Smooth muscle cell (in vitro differentiated cells): ENCODE measurements at regions not wholly inside any gene's neighbourhood (a gene's known extent, or its start where the extent isn't known, plus 50 kb on each side); places are given as distances from the start of the nearest gene placed in this dataset.
A peak's percentile ranks its signal among the peaks of the same experiment; 100 is the strongest.
"Not testable (repeated sequence)": the region's sequence is repeated elsewhere in the genome, so short reads cannot be mapped to it uniquely, and the experiment has no call there.

Source experiments
- DNase-seq: peaks from one replicate; lab custom pipeline; 2025; ENCODE audit not compliant: unreplicated experiment; lab: John Stamatoyannopoulos, UW
- H2AFZ ChIP-seq: fragments of 200-600 bp; sonication (generic); 2 replicates; pipeline ENCODE4 v1.6.0; 2016; ENCODE audit warnings: antibody characterized with exemption, low read depth, mild to moderate bottlenecking
- H3F3A ChIP-seq: fragments of 200-600 bp; sonication (generic); 2 replicates; pipeline ENCODE4 v1.6.0; 2017; ENCODE audit warnings: antibody characterized with exemption, low read depth
- H3K27ac ChIP-seq: fragments of 200-600 bp; sonication (generic); 2 replicates; pipeline ENCODE4 v1.5.1; 2016; ENCODE audit warnings: low read depth, mild to moderate bottlenecking
- H3K27me3 ChIP-seq: fragments of 200-600 bp; sonication (generic); 2 replicates; pipeline ENCODE4 v1.6.1; 2016; ENCODE audit warnings: low read depth, mild to moderate bottlenecking
- H3K36me3 ChIP-seq: fragments of 200-600 bp; sonication (generic); 2 replicates; pipeline ENCODE4 v1.5.1; 2016; ENCODE audit warnings: low read depth
- H3K4me1 ChIP-seq: fragments of 200-600 bp; sonication (generic); 2 replicates; pipeline ENCODE4 v1.5.1; 2016; ENCODE audit warnings: low read depth
- H3K4me2 ChIP-seq: fragments of 200-600 bp; sonication (generic); 2 replicates; pipeline ENCODE4 v1.6.0; 2016; ENCODE audit warnings: mild to moderate bottlenecking
- H3K4me3 ChIP-seq: fragments of 200-600 bp; sonication (generic); 2 replicates; pipeline ENCODE4 v1.5.1; 2016; ENCODE audit warnings: mild to moderate bottlenecking
- H3K79me2 ChIP-seq: fragments of 200-600 bp; sonication (generic); 2 replicates; pipeline ENCODE4 v1.6.0; 2016; ENCODE audit warnings: low read depth, mild to moderate bottlenecking
- H3K9ac ChIP-seq: fragments of 200-600 bp; sonication (generic); 2 replicates; pipeline ENCODE4 v1.6.0; 2016; ENCODE audit warnings: low read depth
- H3K9me3 ChIP-seq: fragments of 200-600 bp; sonication (generic); replicated peaks from 2 replicates; pipeline ENCODE4 v1.5.1; 2016; ENCODE audit warnings: low read depth
- H4K20me1 ChIP-seq: fragments of 200-600 bp; sonication (generic); 2 replicates; pipeline ENCODE4 v1.6.0; 2016; ENCODE audit warnings: low read depth
- WGBS: methylation state at CpG from one replicate; pipeline ENCODE4 v1.1.7; 2016; ENCODE audit warnings: low lambda C conversion rate; 5-methylcytosine and 5-hydroxymethylcytosine counted together
- TF ChIP-seq, protein P1 (sequence below): fragments of 200-600 bp; sonication (generic); IDR thresholded peaks from 2 replicates; pipeline ENCODE4 v1.5.1; 2017; ENCODE audit warnings: borderline replicate concordance, mild to moderate bottlenecking, antibody characterized with exemption; ENCODE audit not compliant: insufficient read depth, poor library complexity, severe bottlenecking

DNA sequence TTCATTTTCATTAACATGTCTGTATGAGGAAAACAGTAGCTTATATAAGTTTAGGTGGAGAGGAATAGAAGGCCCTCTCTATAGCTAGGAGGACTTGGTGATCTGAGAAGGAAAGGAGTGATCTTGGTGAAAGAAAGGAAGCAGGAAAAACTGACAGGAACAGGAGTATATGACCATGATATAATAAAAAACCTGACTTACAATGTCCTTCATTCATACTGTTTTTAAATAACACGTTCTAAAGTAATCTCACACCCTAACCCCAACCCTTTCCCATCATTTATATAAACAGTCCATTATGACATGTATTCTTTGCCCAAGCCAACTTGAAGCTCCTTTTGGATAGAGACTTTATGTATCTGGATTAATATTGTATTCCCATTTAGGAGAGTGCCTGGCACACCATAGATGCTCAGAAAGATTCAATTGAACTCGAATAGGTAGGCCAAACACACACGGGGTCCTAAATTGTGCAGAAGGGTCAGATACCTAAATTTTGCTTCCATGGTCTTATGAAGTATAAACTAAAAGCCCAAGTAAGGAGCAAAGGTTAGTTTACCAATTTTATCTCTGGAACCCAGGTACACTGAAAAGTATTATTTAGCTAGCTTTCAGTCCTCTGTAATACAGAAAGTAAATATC lies 75.9 kb downstream of the OR2B2 start:
- DNase-seq = no peak
- Histone ChIP-seq H4K20me1 (peaks cover 5% of the 10 kb centered on the region), H3K36me3 (no peaks in the 10 kb centered on the region), H3K9me3 (no peaks in the 10 kb centered on the region), H3K4me2 (peak overlapping the region; percentile 89), H3F3A (peaks cover 18% of the 10 kb centered on the region), H3K4me1 (peaks cover 26% of the 10 kb centered on the region), H3K4me3 (peak overlapping the region; percentile 72), H3K79me2 (peaks cover 31% of the 10 kb centered on the region), H3K27ac (peak overlapping the region; percentile 99), H3K27me3 (no peaks in the 10 kb centered on the region), H3K9ac (peak overlapping the region; percentile 99), H2AFZ (no peak overlapping the region)
- 69% methylated on average over 3 of the region's 3 CpGs for whole genome bisulfite sequencing
- TF ChIP-seq, protein P1, sequence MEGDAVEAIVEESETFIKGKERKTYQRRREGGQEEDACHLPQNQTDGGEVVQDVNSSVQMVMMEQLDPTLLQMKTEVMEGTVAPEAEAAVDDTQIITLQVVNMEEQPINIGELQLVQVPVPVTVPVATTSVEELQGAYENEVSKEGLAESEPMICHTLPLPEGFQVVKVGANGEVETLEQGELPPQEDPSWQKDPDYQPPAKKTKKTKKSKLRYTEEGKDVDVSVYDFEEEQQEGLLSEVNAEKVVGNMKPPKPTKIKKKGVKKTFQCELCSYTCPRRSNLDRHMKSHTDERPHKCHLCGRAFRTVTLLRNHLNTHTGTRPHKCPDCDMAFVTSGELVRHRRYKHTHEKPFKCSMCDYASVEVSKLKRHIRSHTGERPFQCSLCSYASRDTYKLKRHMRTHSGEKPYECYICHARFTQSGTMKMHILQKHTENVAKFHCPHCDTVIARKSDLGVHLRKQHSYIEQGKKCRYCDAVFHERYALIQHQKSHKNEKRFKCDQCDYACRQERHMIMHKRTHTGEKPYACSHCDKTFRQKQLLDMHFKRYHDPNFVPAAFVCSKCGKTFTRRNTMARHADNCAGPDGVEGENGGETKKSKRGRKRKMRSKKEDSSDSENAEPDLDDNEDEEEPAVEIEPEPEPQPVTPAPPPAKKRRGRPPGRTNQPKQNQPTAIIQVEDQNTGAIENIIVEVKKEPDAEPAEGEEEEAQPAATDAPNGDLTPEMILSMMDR = no peak

DNA sequence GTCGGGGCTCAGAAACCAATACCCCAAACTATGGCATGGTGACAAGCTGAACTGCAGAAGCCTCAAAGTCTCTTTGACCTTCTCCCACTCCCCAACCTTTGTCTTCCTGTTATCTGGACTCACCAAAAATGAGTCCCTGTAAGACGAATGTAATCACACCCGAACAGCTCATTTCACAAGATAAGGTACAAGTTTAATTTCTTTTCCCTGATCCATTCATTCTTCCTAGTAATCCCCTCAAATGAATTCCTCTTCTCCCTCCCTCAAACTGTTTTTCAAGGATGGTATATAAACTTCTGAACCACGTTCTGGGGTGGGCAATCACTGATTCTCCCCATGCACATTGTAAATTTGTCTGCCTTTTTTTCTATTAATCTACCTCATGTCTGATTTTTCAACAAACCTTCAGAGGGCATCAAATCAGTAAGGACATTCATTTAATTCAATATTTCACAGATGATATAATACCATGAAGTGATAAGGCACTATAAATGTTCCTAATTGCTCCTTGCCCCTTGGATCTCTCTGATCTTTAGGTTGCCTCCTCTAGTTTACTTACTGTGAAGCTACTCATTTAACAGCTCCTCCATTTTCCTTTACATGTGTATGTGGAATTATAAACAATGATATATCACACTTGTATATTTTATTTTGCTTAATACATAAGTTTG lies 77.2 kb downstream of the OR2B2 start:
- H3K4me3 ChIP-seq = peak overlapping the region; percentile 72
- WGBS = 77% methylated on average over 4 of the region's 4 CpGs
- DNase-seq = no peak
- peaks cover 27% of the 10 kb centered on the region for H3K4me1 ChIP-seq
- peak overlapping the region; percentile 99 for H3K9ac ChIP-seq
- TF ChIP-seq, protein P1 = no peak
- H4K20me1 ChIP-seq = peaks cover 5% of the 10 kb centered on the region
- peak overlapping the region; percentile 89 for H3K4me2 ChIP-seq
- no peak overlapping the region for H3K27ac ChIP-seq
- H3K27me3 ChIP-seq = no peaks in the 10 kb centered on the region
- H3F3A ChIP-seq = peaks cover 27% of the 10 kb centered on the region
- H3K36me3 ChIP-seq = no peaks in the 10 kb centered on the region
- peaks cover 31% of the 10 kb centered on the region for H3K79me2 ChIP-seq
- H2AFZ ChIP-seq = no peak overlapping the region
- H3K9me3 ChIP-seq = no peaks in the 10 kb centered on the region

DNA sequence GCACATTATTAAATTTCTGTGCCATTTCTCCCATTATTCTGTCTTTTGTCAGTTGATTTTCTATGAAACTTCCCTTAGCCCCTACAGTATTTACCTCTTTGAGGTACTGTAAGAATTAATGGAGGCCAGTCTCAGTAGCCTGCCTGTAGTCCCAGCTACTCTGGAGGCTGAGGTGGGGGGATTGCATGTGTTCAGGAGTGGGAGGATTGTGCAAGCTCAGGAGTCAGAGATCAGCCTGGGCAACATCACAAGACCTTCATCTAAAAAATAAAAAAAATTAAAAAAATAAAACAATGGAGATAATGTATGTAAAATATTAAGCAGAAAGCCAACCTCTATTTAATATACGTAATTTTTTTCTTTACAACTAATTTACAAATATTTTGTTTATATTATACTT lies 77.8 kb downstream of the OR2B2 start:
- Histone ChIP-seq H3K9ac (no peak overlapping the region), H3K9me3 (no peaks in the 10 kb centered on the region), H4K20me1 (peaks cover 5% of the 10 kb centered on the region), H3K27ac (no peak overlapping the region), H3F3A (peaks cover 25% of the 10 kb centered on the region), H3K27me3 (no peaks in the 10 kb centered on the region), H3K4me2 (no peak overlapping the region), H3K36me3 (no peaks in the 10 kb centered on the region), H2AFZ (no peak overlapping the region), H3K79me2 (peaks cover 31% of the 10 kb centered on the region), H3K4me1 (peaks cover 23% of the 10 kb centered on the region), H3K4me3 (no peak overlapping the region)
- DNase-seq = no peak
- WGBS = 97% methylated on average over 1 of the region's 1 CpG
- TF ChIP-seq, protein P1 = no peak

DNA sequence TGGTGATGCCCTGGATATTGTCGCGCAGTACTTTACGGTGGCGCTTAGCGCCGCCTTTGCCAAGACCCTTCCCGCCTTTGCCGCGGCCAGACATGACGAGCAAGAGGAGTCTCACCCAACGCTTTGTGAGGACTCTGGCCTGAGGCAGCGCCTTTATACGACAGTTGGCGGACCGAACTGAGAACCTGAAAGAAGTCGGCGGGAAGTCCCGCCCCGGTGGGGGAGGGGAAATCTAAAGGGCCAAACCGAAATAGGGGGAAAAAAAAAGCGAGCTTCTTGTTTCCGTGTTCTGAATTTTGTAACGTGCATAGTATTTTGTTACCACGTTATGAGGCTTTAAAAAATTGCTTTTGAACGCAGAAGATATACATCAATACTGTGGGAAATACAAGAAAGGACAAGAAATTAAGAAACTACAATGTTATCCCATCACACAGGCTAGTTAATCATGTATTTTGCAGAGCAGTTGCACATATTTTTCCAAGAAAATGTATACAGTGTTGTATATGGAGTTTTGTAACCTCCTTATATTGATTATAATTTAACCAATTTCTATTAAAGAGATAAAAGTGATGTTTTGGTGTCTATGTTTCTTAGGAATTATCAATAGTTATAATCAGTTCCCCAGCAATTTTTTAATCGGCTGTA lies 80.6 kb downstream of the OR2B2 start:
- H3K27me3 ChIP-seq, DNase-seq, H3K36me3 ChIP-seq, H3K9me3 ChIP-seq, H4K20me1 ChIP-seq: not testable (repeated sequence)
- Histone ChIP-seq H3K27ac (peak overlapping the region; percentile 22), H3K4me3 (peak overlapping the region; percentile 56), H3K9ac (peak overlapping the region; percentile 6), H3F3A (peaks cover 19% of the 10 kb centered on the region), H2AFZ (peak overlapping the region; percentile 56), H3K4me1 (peaks cover 20% of the 10 kb centered on the region), H3K79me2 (peaks cover 27% of the 10 kb centered on the region), H3K4me2 (peak overlapping the region; percentile 84)
- WGBS = 5% methylated on average over 22 of the region's 26 CpGs

DNA sequence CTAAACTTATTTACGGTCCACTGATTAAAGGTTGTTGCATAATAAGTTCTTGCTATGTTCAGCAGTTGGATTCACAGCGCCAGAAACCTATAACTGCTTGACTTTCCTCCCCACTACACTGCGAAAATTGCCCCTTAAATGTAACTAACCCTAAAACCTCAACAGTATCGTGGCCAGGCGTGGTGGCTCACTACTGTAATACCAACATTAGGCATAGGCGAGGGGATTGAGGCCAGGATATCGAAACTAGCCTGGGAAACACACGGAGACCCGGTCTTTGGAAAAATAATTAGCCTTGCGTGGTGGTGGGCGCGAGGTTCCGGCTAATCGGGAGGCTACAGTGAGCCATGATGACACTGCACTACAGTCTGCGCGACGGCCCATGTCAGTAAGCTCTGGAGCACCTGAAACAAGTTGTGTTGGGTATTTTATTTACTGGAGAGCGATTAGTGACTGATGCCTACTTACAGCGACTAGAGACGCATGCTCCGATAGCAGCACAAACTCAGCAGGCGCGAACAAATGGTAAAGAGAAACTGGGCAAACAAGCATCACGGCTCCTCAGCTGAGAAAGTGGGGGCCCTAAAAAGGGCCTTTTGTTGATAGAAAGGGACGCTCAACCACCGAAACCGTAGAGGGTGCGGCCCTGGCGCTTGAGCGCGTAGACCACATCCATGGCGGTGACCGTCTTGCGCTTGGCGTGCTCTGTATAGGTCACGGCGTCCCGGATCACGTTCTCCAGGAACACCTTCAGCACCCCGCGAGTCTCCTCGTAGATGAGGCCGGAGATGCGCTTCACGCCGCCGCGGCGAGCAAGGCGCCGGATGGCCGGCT lies 81.4 kb downstream of the OR2B2 start:
- H3K27me3 ChIP-seq, H3K9me3 ChIP-seq, H3K36me3 ChIP-seq, DNase-seq, H4K20me1 ChIP-seq: not testable (repeated sequence)
- peak overlapping the region; percentile 59 for H2AFZ ChIP-seq
- peak overlapping the region; percentile 75 for H3K27ac ChIP-seq
- 3% methylated on average over 29 of the region's 52 CpGs for WGBS
- peaks cover 19% of the 10 kb centered on the region for H3K79me2 ChIP-seq
- H3K4me1 ChIP-seq = peaks cover 13% of the 10 kb centered on the region
- H3F3A ChIP-seq = peaks cover 15% of the 10 kb centered on the region
- peak overlapping the region; percentile 84 for H3K4me2 ChIP-seq
- H3K4me3 ChIP-seq = peak overlapping the region; percentile 56
- peak overlapping the region; percentile 53 for H3K9ac ChIP-seq
